HEK293 (cell line): ENCODE measurements at regions not wholly inside any gene's neighbourhood (a gene's known extent, or its start where the extent isn't known, plus 50 kb on each side); places are given as distances from the start of the nearest gene placed in this dataset.

Experiments used
- GLI2 ChIP-seq: fragments of 450-650 bp; formaldehyde crosslinking; IDR thresholded peaks from 2 replicates; pipeline ENCODE4; 2017; ENCODE audit warnings: missing biosample characterization, missing genetic modification characterization, low read depth, borderline replicate concordance
- PRDM10 ChIP-seq: fragments of 450-650 bp; formaldehyde crosslinking; IDR thresholded peaks from 2 replicates; pipeline ENCODE4 v1.5.1; 2016; ENCODE audit warnings: missing biosample characterization, missing genetic modification characterization
- SP2 ChIP-seq: fragments of 450-650 bp; formaldehyde crosslinking; IDR thresholded peaks from 2 replicates; pipeline ENCODE4 v1.5.1; 2016; ENCODE audit warnings: missing biosample characterization, missing genetic modification characterization
- ZBTB11 ChIP-seq: fragments of 450-650 bp; formaldehyde crosslinking; conservative IDR thresholded peaks from 2 replicates; pipeline ENCODE4 v1.5.1; 2016; ENCODE audit warnings: low read depth, missing biosample characterization, missing genetic modification characterization
- ZNF133 ChIP-seq: fragments of 450-650 bp; formaldehyde crosslinking; IDR thresholded peaks from 2 replicates; pipeline ENCODE4 v1.5.1; 2016; ENCODE audit warnings: missing biosample characterization, missing genetic modification characterization
- ZNF521 ChIP-seq: fragments of 450-650 bp; formaldehyde crosslinking; IDR thresholded peaks from 2 replicates; pipeline ENCODE4 v1.5.1; 2017; ENCODE audit warnings: missing biosample characterization, mild to moderate bottlenecking, missing genetic modification characterization
- ZNF596 ChIP-seq: fragments of 450-650 bp; IDR thresholded peaks from 2 replicates; pipeline ENCODE4 v1.5.0; 2018; ENCODE audit warnings: missing biosample characterization, mild to moderate bottlenecking, missing genetic modification characterization, moderate library complexity
- ZNF610 ChIP-seq: fragments of 450-650 bp; formaldehyde crosslinking; IDR thresholded peaks from 2 replicates; pipeline ENCODE4 v1.5.1; 2016; ENCODE audit warnings: missing biosample characterization, missing genetic modification characterization, borderline replicate concordance
- ZNF660 ChIP-seq: fragments of 450-650 bp; IDR thresholded peaks from 2 replicates; pipeline ENCODE4 v1.5.1; 2018; ENCODE audit warnings: missing biosample characterization, mild to moderate bottlenecking, missing genetic modification characterization
- ZNF677 ChIP-seq: fragments of 450-650 bp; IDR thresholded peaks from 2 replicates; pipeline ENCODE4 v1.5.0; 2018; ENCODE audit warnings: missing biosample characterization, mild to moderate bottlenecking, missing genetic modification characterization, moderate library complexity
- ZNF768 ChIP-seq: fragments of 450-650 bp; formaldehyde crosslinking; IDR thresholded peaks from 2 replicates; pipeline ENCODE4 v1.5.1; 2018; ENCODE audit warnings: missing biosample characterization, mild to moderate bottlenecking, missing genetic modification characterization
- TF ChIP-seq, protein P1 (sequence below): fragments of 450-650 bp; IDR thresholded peaks from 2 replicates; pipeline ENCODE4 v1.5.1; 2018; ENCODE audit warnings: missing biosample characterization, mild to moderate bottlenecking, missing genetic modification characterization
- TF ChIP-seq, protein P2 (sequence below): fragments of 450-650 bp; formaldehyde crosslinking; IDR thresholded peaks from 2 replicates; pipeline ENCODE4 v1.5.1; 2017; ENCODE audit warnings: missing biosample characterization, missing genetic modification characterization
- TF ChIP-seq, protein P3 (sequence below): fragments of 450-650 bp; formaldehyde crosslinking; IDR thresholded peaks from 2 replicates; pipeline ENCODE4 v1.5.1; 2016; ENCODE audit warnings: missing biosample characterization, missing genetic modification characterization

GRCh38 chr17:72306037-72306436 is 185.2 kb downstream of the SOX9 start:
- TF ChIP-seq, protein P1, sequence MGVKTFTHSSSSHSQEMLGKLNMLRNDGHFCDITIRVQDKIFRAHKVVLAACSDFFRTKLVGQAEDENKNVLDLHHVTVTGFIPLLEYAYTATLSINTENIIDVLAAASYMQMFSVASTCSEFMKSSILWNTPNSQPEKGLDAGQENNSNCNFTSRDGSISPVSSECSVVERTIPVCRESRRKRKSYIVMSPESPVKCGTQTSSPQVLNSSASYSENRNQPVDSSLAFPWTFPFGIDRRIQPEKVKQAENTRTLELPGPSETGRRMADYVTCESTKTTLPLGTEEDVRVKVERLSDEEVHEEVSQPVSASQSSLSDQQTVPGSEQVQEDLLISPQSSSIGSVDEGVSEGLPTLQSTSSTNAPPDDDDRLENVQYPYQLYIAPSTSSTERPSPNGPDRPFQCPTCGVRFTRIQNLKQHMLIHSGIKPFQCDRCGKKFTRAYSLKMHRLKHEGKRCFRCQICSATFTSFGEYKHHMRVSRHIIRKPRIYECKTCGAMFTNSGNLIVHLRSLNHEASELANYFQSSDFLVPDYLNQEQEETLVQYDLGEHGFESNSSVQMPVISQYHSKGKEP (tag by site-specific recombination) = no peak
- TF ChIP-seq SP2 (no peak), ZNF677 (tag by site-specific recombination) (no peak), ZNF768 (tag by site-specific recombination) (no peak), ZNF596 (no peak), ZNF521 (tag by site-specific recombination) (no peak), ZNF610 (tag by site-specific recombination) (no peak), PRDM10 (no peak), ZNF660 (tag by site-specific recombination) (no peak), ZNF133 (tag by site-specific recombination) (no peak), ZBTB11 (tag by site-specific recombination) (no peak), GLI2 (tag by site-specific recombination) (no peak)
- TF ChIP-seq, protein P2, sequence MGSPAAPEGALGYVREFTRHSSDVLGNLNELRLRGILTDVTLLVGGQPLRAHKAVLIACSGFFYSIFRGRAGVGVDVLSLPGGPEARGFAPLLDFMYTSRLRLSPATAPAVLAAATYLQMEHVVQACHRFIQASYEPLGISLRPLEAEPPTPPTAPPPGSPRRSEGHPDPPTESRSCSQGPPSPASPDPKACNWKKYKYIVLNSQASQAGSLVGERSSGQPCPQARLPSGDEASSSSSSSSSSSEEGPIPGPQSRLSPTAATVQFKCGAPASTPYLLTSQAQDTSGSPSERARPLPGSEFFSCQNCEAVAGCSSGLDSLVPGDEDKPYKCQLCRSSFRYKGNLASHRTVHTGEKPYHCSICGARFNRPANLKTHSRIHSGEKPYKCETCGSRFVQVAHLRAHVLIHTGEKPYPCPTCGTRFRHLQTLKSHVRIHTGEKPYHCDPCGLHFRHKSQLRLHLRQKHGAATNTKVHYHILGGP (tag by site-specific recombination) = no peak
- TF ChIP-seq, protein P3, sequence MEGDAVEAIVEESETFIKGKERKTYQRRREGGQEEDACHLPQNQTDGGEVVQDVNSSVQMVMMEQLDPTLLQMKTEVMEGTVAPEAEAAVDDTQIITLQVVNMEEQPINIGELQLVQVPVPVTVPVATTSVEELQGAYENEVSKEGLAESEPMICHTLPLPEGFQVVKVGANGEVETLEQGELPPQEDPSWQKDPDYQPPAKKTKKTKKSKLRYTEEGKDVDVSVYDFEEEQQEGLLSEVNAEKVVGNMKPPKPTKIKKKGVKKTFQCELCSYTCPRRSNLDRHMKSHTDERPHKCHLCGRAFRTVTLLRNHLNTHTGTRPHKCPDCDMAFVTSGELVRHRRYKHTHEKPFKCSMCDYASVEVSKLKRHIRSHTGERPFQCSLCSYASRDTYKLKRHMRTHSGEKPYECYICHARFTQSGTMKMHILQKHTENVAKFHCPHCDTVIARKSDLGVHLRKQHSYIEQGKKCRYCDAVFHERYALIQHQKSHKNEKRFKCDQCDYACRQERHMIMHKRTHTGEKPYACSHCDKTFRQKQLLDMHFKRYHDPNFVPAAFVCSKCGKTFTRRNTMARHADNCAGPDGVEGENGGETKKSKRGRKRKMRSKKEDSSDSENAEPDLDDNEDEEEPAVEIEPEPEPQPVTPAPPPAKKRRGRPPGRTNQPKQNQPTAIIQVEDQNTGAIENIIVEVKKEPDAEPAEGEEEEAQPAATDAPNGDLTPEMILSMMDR = no peak
